K562 (cell line): ENCODE measurements at regions not wholly inside any gene's neighbourhood (a gene's known extent, or its start where the extent isn't known, plus 50 kb on each side); places are given as distances from the start of the nearest gene placed in this dataset.

Source experiments
- ATAC-seq: fragments of 200-7000 bp; cut with Tn5 transposase; 3 replicates; pipeline ENCODE4 v1.9.1; 2020; ENCODE audit warnings: moderate library complexity
- BruUV-seq: library from RNA; stranded (reverse); fragments of 400-500 nt; replicated peaks from 2 replicates; lab custom pipeline; 2021; lab: Mats Ljungman, UMichigan
- CTCF ChIA-PET: fragments of 300-600 bp; formaldehyde crosslinking; extraction: SDS; loops from one replicate; lab custom pipeline; 2021; ENCODE audit warnings: low intra/inter-chr PET ratio; lab: Yijun Ruan, JAX
- POLR2A ChIA-PET: fragments of 300-600, 350-650 bp; sonication (Branson Sonifier 250); formaldehyde crosslinking; extraction: SDS; loops from one replicate; lab custom pipeline; 2021; ENCODE audit warnings: antibody characterized with exemption, inconsistent platforms; lab: Yijun Ruan, JAX
- DNase-seq, 4 experiments: peaks; one replicate each; pipeline versions ENCODE4 v3.0.0 to v3.0.0-alpha.2; 2011 to 2018; ENCODE audit warnings: low spot score in 3 of 4, mixed read lengths in 3 of 4; ENCODE audit errors: extremely low read depth in 1 of 4
- FAIRE-seq: peaks from 2 replicates; lab custom pipeline; 2011; peaks lifted over from hg19 to GRCh38; lab: Jason Lieb, UNC
- H2AFZ ChIP-seq: 2 replicates; pipeline ENCODE4 v1.6.0; 2011; ENCODE audit warnings: low read depth, low read length, control low read depth, inconsistent platforms
- H3K27ac ChIP-seq: fragments of 200-600 bp; 3 replicates; pipeline ENCODE4 v1.8.0; 2011; ENCODE audit warnings: low read depth, mild to moderate bottlenecking, control low read depth, inconsistent platforms, low read length, moderate library complexity, mixed read lengths; ENCODE audit errors: extremely low read depth
- H3K27me3 ChIP-seq, 2 experiments: fragments of 300-600 bp in 1 of 2; 2 replicates in 1 of 2; 3 replicates in 1 of 2; pipeline versions ENCODE4 v1.6.0 to v1.8.0; 2011; ENCODE audit warnings: inconsistent platforms in 2 of 2, low read length in 2 of 2, mild to moderate bottlenecking in 1 of 2, mixed read lengths in 1 of 2, moderate library complexity in 1 of 2; ENCODE audit not compliant: control insufficient read depth in 2 of 2, insufficient read depth in 2 of 2
- H3K36me3 ChIP-seq: fragments of 300-600 bp; 3 replicates; pipeline ENCODE4 v1.8.0; 2011; ENCODE audit warnings: mild to moderate bottlenecking, low read length, inconsistent platforms; ENCODE audit not compliant: control insufficient read depth, insufficient read depth
- H3K4me1 ChIP-seq, 2 experiments: fragments of 200-600 bp in 1 of 2; replicated peaks in 1 of 2; 2 replicates in 1 of 2; 3 replicates in 1 of 2; pipeline versions ENCODE4 v1.5.1 to v1.8.0; 2011; ENCODE audit warnings: inconsistent platforms in 2 of 2, low read length in 2 of 2, mild to moderate bottlenecking in 1 of 2, mixed read lengths in 1 of 2, moderate library complexity in 1 of 2; ENCODE audit not compliant: control insufficient read depth in 2 of 2, insufficient read depth in 2 of 2
- H3K4me2 ChIP-seq: 2 replicates; pipeline ENCODE4 v1.6.1; 2011; ENCODE audit warnings: low read length, control low read depth, inconsistent platforms, mixed read lengths; ENCODE audit not compliant: insufficient read depth
- H3K4me3 ChIP-seq: fragments of 200-600 bp; sonication (generic), shearing (Covaris generic); 2 replicates; pipeline ENCODE4 v1.5.1; 2016; ENCODE audit warnings: control low read depth, inconsistent platforms
- H3K79me2 ChIP-seq: fragments of 200-600 bp; 3 replicates; pipeline ENCODE4 v1.8.0; 2011; ENCODE audit warnings: low read length, inconsistent platforms; ENCODE audit not compliant: control insufficient read depth, insufficient read depth
- H3K9ac ChIP-seq, 2 experiments: 2 replicates each; pipeline versions ENCODE4 v1.6.0 to v1.6.1; 2011; ENCODE audit warnings: low read depth in 2 of 2, low read length in 2 of 2, control low read depth in 1 of 2, inconsistent platforms in 1 of 2, mild to moderate bottlenecking in 1 of 2, mixed read lengths in 1 of 2; ENCODE audit not compliant: insufficient read depth in 1 of 2
- H3K9me1 ChIP-seq: one replicate; pipeline ENCODE4 v1.6.0; 2011; ENCODE audit warnings: inconsistent platforms, mild to moderate bottlenecking, low read length, moderate library complexity; ENCODE audit not compliant: control insufficient read depth, insufficient read depth
- H3K9me3 ChIP-seq: replicated peaks from 2 replicates; pipeline ENCODE4 v1.5.1; 2011; ENCODE audit warnings: low read depth, low read length, inconsistent platforms; ENCODE audit not compliant: control insufficient read depth, insufficient read depth
- H4K20me1 ChIP-seq: replicated peaks from 2 replicates; pipeline ENCODE4 v1.6.1; 2011; ENCODE audit warnings: low read length, inconsistent platforms, mixed read lengths; ENCODE audit not compliant: control insufficient read depth, insufficient read depth
- CBX1 ChIP-seq: sonication (generic); IDR thresholded peaks from 2 replicates; pipeline ENCODE4 v1.6.1; 2016; ENCODE audit warnings: antibody characterized with exemption, low read depth, mild to moderate bottlenecking
- HMBOX1 ChIP-seq: sonication (generic); IDR thresholded peaks from 2 replicates; pipeline ENCODE4 v1.6.1; 2016
- SMAD2 ChIP-seq: fragments of 150-350 bp; IDR thresholded peaks from 2 replicates; pipeline ENCODE4 v1.6.1; 2014; ENCODE audit warnings: low read depth, mild to moderate bottlenecking, low read length
- SP2 ChIP-seq: IDR thresholded peaks from 2 replicates; pipeline ENCODE4 v1.6.1; 2011; ENCODE audit warnings: mild to moderate bottlenecking, low read depth, low read length, moderate library complexity; ENCODE audit not compliant: poor library complexity, severe bottlenecking; ENCODE audit errors: extremely low read depth
- WGBS: fragments of 100-300 bp; shearing (Covaris generic); methylation state at CpG from one replicate; pipeline ENCODE4 v1.1.6; 2016; ENCODE audit warnings: low coverage, mixed read lengths; ENCODE audit not compliant: insufficient coverage; ENCODE audit errors: missing lambda C conversion rate; 5-methylcytosine and 5-hydroxymethylcytosine counted together
- in situ Hi-C: fragments of 300-500 bp; cut with MboI; formaldehyde crosslinking; loops from 4 replicates; pipeline ENCODE4 v1.15.0; 2018; ENCODE audit warnings: inconsistent platforms, mixed read lengths
- intact Hi-C: fragments of 100-400 bp; cut with micrococcal nuclease; formaldehyde crosslinking; loops from 2 replicates; pipeline ENCODE4 v1.14.2; 2022

DNA sequence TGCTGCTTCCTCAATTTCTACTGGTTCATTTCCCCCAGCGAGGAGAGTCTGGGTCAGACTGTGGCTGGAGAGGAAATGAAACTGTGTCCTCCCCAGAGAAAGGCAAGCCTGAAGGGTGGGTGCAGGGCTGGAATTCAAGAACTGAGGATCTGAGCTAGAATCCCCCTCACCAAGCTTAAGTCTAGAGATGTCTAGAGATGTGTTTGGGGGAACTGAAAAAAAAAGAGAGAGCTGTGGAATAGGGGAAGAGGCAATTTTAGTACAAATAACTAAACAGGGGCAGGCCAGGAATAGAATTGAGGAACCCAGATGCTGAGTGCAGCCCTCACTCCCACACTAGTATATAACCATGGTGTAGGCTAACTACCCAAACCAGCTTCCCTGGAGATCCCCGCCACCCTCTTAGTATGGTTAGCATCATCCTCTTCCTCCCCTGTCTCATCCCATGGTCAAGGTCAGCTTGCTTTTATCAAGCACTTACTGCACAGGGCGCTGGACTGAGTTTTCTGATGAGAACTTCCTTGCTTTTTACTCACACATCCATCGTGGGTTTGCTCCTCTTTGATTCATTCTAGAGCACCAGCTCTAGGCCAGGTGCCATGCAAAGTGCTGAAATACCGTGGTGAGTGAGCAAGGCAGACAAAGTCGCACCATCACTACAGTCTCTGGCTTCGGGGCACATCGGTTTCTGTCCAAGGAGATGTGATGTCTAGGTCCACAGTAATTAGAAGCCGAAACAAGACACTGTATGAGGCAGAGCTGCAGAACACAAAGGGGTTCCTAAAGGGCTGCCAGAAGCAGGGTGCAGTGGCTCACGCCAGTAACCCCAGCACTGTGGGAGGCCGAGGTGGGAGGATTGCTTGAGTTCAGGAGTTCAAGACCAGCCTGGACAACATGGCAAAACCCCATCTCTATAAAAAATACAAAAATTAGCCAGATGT is 112.9 kb upstream of the IPO9 start:
- POLR2A ChIA-PET: interaction anchor here (0.7 to 1.7 kb wide), 3 partner anchors 15 to 66 kb away, joined by 3 to 6 read pairs (median 4); no protein-coding TSS in a partner anchor
- ATAC-seq: no peak
- TF ChIP-seq SP2: no peak
- no peak for TF ChIP-seq SMAD2
- TF ChIP-seq HMBOX1: peak; percentile 72; the same call in 1 of the 2 replicates
- TF ChIP-seq CBX1: no peak
- TF ChIP-seq, all 486 proteins: peak for 1
- BruUV-seq: no TSS peak
- no peak for DNase-seq
- in situ Hi-C loops (no loop called here), intact Hi-C loops (loop anchor here (2.0 to 10.0 kb wide), 2 partner anchors 35 to 259 kb away; no protein-coding TSS in a partner anchor)
- WGBS: 38% methylated on average over 11 of the region's 11 CpGs
- no peak for FAIRE-seq
- no peak overlapping the region for H3K9ac ChIP-seq
- H3K9me3 ChIP-seq: no peaks in the 10 kb centered on the region
- no peak overlapping the region for H3K4me3 ChIP-seq
- H3K36me3 ChIP-seq: peaks cover 17% of the 10 kb centered on the region; the same call in 1 of the 3 replicates
- H3K27ac ChIP-seq: no peak overlapping the region
- no peaks in the 10 kb centered on the region for H3K9me1 ChIP-seq
- H3K4me2 ChIP-seq: no peak overlapping the region
- peaks cover 18 to 24% of the 10 kb centered on the region in 2 experiments for H3K4me1 ChIP-seq
- H2AFZ ChIP-seq: no peak overlapping the region
- no peaks in the 10 kb centered on the region for H4K20me1 ChIP-seq
- H3K79me2 ChIP-seq: no peaks in the 10 kb centered on the region
- CTCF ChIA-PET: no interaction called here
- H3K27me3 ChIP-seq: no peaks in the 10 kb centered on the region
